Large intestine (tissue), 3 donors: ENCODE measurements at regions not wholly inside any gene's neighbourhood (a gene's known extent, or its start where the extent isn't known, plus 50 kb on each side); places are given as distances from the start of the nearest gene placed in this dataset.

Source experiments
- DNase-seq, 2 donors: peaks; one replicate each; pipeline versions ENCODE4 v3.0.0 to v3.0.0-alpha.2; 2013
- H3K27ac ChIP-seq: one replicate; pipeline ENCODE4 v1.5.1; 2013; ENCODE audit warnings: low read length
- H3K27me3 ChIP-seq: 2 replicates; pipeline ENCODE4 v1.6.1; 2013; ENCODE audit warnings: low read length; ENCODE audit not compliant: control insufficient read depth, insufficient read depth
- H3K36me3 ChIP-seq: 2 replicates; pipeline ENCODE4 v1.6.1; 2013; ENCODE audit warnings: low read length; ENCODE audit not compliant: control insufficient read depth, insufficient read depth
- H3K4me1 ChIP-seq: one replicate; pipeline ENCODE4 v1.6.1; 2013; ENCODE audit warnings: low read length; ENCODE audit not compliant: control insufficient read depth, insufficient read depth
- H3K4me3 ChIP-seq: one replicate; pipeline ENCODE4 v1.5.1; 2013; ENCODE audit warnings: low read length
- H3K9me3 ChIP-seq: one replicate; pipeline ENCODE4 v1.6.1; 2013; ENCODE audit warnings: mild to moderate bottlenecking, low read depth, low read length, moderate library complexity; ENCODE audit not compliant: control insufficient read depth
- WGBS: methylation state at CpG from one replicate; pipeline ENCODE4 v1.1.5; 2013; ENCODE audit warnings: low lambda C conversion rate; ENCODE audit not compliant: insufficient coverage; 5-methylcytosine and 5-hydroxymethylcytosine counted together

- 64% methylated on average over 2 of the region's 5 CpGs for WGBS
- Histone ChIP-seq H3K9me3 (no peaks in the 10 kb centered on the region), H3K4me3 (no peak overlapping the region), H3K27ac (no peak overlapping the region), H3K27me3 (no peaks in the 10 kb centered on the region), H3K4me1 (no peaks in the 10 kb centered on the region), H3K36me3 (no peaks in the 10 kb centered on the region)
- no peak for DNase-seq
These were observed 159.9 kb downstream of the CAPZA3 start for GRCh38 chr12:18897823-18898222.

- no CpG with 5 or more reads among the region's 2 CpGs for WGBS
- Histone ChIP-seq H3K27ac (no peak overlapping the region), H3K36me3 (no peaks in the 10 kb centered on the region), H3K4me3 (no peak overlapping the region), H3K4me1 (no peaks in the 10 kb centered on the region), H3K9me3 (no peaks in the 10 kb centered on the region), H3K27me3 (no peaks in the 10 kb centered on the region)
- peak; percentile 17 to 52 for DNase-seq
These were observed 160.6 kb downstream of the CAPZA3 start for GRCh38 chr12:18898470-18898869.

- Histone ChIP-seq H3K4me1 (no peaks in the 10 kb centered on the region), H3K9me3 (no peaks in the 10 kb centered on the region), H3K27me3 (no peaks in the 10 kb centered on the region), H3K27ac (no peak overlapping the region), H3K4me3 (no peak overlapping the region), H3K36me3 (no peaks in the 10 kb centered on the region)
- no peak for DNase-seq
- WGBS: 83% methylated on average over 1 of the region's 3 CpGs
These were observed 161.2 kb downstream of the CAPZA3 start for GRCh38 chr12:18899162-18899561.

- WGBS: 75% methylated on average over 2 of the region's 8 CpGs
- no peaks in the 10 kb centered on the region for H3K36me3 ChIP-seq
- DNase-seq: no peak
- H3K9me3 ChIP-seq: no peaks in the 10 kb centered on the region
- H3K4me1 ChIP-seq: no peaks in the 10 kb centered on the region
- H3K27me3 ChIP-seq: no peaks in the 10 kb centered on the region
- H3K27ac ChIP-seq: no peak overlapping the region
- no peak overlapping the region for H3K4me3 ChIP-seq
These were observed 161.9 kb downstream of the CAPZA3 start for GRCh38 chr12:18899678-18900317.

GRCh38 chr12:18905134-18905533 is 167.2 kb downstream of the CAPZA3 start:
- Histone ChIP-seq H3K4me3 (no peak overlapping the region), H3K9me3 (no peaks in the 10 kb centered on the region), H3K27me3 (no peaks in the 10 kb centered on the region), H3K4me1 (peaks cover 6% of the 10 kb centered on the region), H3K36me3 (no peaks in the 10 kb centered on the region), H3K27ac (no peak overlapping the region)
- DNase-seq: peak in 1 of 2 donors; percentile 27
- no CpG with 5 or more reads among the region's 2 CpGs for WGBS

GRCh38 chr12:18906395-18906794 is 168.5 kb downstream of the CAPZA3 start:
- no peaks in the 10 kb centered on the region for H3K36me3 ChIP-seq
- H3K27ac ChIP-seq: no peak overlapping the region
- WGBS: no CpG with 5 or more reads among the region's 1 CpG
- peaks cover 6% of the 10 kb centered on the region for H3K4me1 ChIP-seq
- H3K4me3 ChIP-seq: no peak overlapping the region
- no peaks in the 10 kb centered on the region for H3K9me3 ChIP-seq
- H3K27me3 ChIP-seq: no peaks in the 10 kb centered on the region
- no peak for DNase-seq

GRCh38 chr12:18907127-18907526 is 169.2 kb downstream of the CAPZA3 start:
- no peak for DNase-seq
- no peak overlapping the region for H3K27ac ChIP-seq
- no peaks in the 10 kb centered on the region for H3K36me3 ChIP-seq
- no peaks in the 10 kb centered on the region for H3K27me3 ChIP-seq
- WGBS: 100% methylated on average over 2 of the region's 5 CpGs
- H3K4me1 ChIP-seq: peaks cover 6% of the 10 kb centered on the region
- peaks cover 6% of the 10 kb centered on the region for H3K9me3 ChIP-seq
- H3K4me3 ChIP-seq: no peak overlapping the region

GRCh38 chr12:18907728-18908127 is 169.8 kb downstream of the CAPZA3 start:
- Histone ChIP-seq H3K27ac (no peak overlapping the region), H3K36me3 (no peaks in the 10 kb centered on the region), H3K9me3 (peaks cover 8% of the 10 kb centered on the region), H3K27me3 (no peaks in the 10 kb centered on the region), H3K4me3 (no peak overlapping the region), H3K4me1 (peaks cover 6% of the 10 kb centered on the region)
- 88% methylated on average over 5 of the region's 7 CpGs for WGBS
- DNase-seq: no peak

- Histone ChIP-seq H3K4me3 (no peak overlapping the region), H3K27me3 (no peaks in the 10 kb centered on the region), H3K36me3 (no peaks in the 10 kb centered on the region), H3K27ac (no peak overlapping the region), H3K4me1 (peaks cover 6% of the 10 kb centered on the region), H3K9me3 (peaks cover 8% of the 10 kb centered on the region)
- peak in 1 of 2 donors; percentile 36 for DNase-seq
- no CpG with 5 or more reads among the region's 4 CpGs for WGBS
These were observed 170.3 kb downstream of the CAPZA3 start for GRCh38 chr12:18908191-18908590.

- H3K36me3 ChIP-seq: no peaks in the 10 kb centered on the region
- peak overlapping the region; percentile 80 for H3K27ac ChIP-seq
- H3K9me3 ChIP-seq: no peaks in the 10 kb centered on the region
- no peaks in the 10 kb centered on the region for H3K27me3 ChIP-seq
- 11% methylated on average over 1 of the region's 1 CpG for WGBS
- peaks cover 8% of the 10 kb centered on the region for H3K4me1 ChIP-seq
- DNase-seq: peak; percentile 81 to 91
- no peak overlapping the region for H3K4me3 ChIP-seq
These were observed 182.1 kb downstream of the CAPZA3 start for GRCh38 chr12:18919871-18920511.

GRCh38 chr12:18922851-18923250 is 184.9 kb downstream of the CAPZA3 start:
- H3K4me1 ChIP-seq: peaks cover 8% of the 10 kb centered on the region
- H3K27me3 ChIP-seq: no peaks in the 10 kb centered on the region
- H3K4me3 ChIP-seq: no peak overlapping the region
- no peaks in the 10 kb centered on the region for H3K9me3 ChIP-seq
- DNase-seq: no peak
- H3K36me3 ChIP-seq: no peaks in the 10 kb centered on the region
- WGBS: no CpG with 5 or more reads among the region's 4 CpGs
- H3K27ac ChIP-seq: no peak overlapping the region
